Glutamatergic neuron (in vitro differentiated cells): ENCODE measurements at regions not wholly inside any gene's neighbourhood (a gene's known extent, or its start where the extent isn't known, plus 50 kb on each side); places are given as distances from the start of the nearest gene placed in this dataset. TPM values are rescaled to one million over a fixed set of nuclear protein-coding genes. Genes with fewer than 3 reads are reported as not detected.

Experiments used
- DNase-seq: peaks from one replicate; pipeline ENCODE4 v3.0.0; 2022
- H3K27ac Mint-ChIP-seq: one replicate; pipeline ENCODE4 v1.8.0; 2020; ENCODE audit warnings: mild to moderate bottlenecking, mixed read lengths, inconsistent platforms; ENCODE audit not compliant: unreplicated experiment
- H3K27me3 Mint-ChIP-seq: one replicate; pipeline ENCODE4 v1.8.0; 2020; ENCODE audit warnings: mild to moderate bottlenecking, moderate library complexity, mixed read lengths, inconsistent platforms; ENCODE audit not compliant: unreplicated experiment
- H3K36me3 Mint-ChIP-seq: one replicate; pipeline ENCODE4 v1.8.0; 2020; ENCODE audit warnings: mild to moderate bottlenecking, mixed read lengths, inconsistent platforms; ENCODE audit not compliant: unreplicated experiment
- H3K4me1 Mint-ChIP-seq: one replicate; pipeline ENCODE4 v1.8.0; 2020; ENCODE audit warnings: mild to moderate bottlenecking, low read depth, mixed read lengths, inconsistent platforms; ENCODE audit not compliant: unreplicated experiment
- H3K4me3 Mint-ChIP-seq: one replicate; pipeline ENCODE4 v1.8.0; 2020; ENCODE audit warnings: mild to moderate bottlenecking, mixed read lengths, inconsistent platforms; ENCODE audit not compliant: unreplicated experiment
- H3K9me3 Mint-ChIP-seq: one replicate; pipeline ENCODE4 v1.8.0; 2020; ENCODE audit warnings: mild to moderate bottlenecking, moderate library complexity, mixed read lengths, inconsistent platforms; ENCODE audit not compliant: unreplicated experiment
- microRNA-seq: library from miRNA; unstranded; fragments of <30 nt; microRNA quantifications from one replicate; pipeline ENCODE4, GENCODE V29; 2020; ENCODE audit not compliant: unreplicated experiment
- TF ChIP-seq, protein P1 (sequence below): fragments of 200-600 bp; sonication (generic); IDR thresholded peaks from one replicate; pipeline ENCODE4 v1.5.0; 2021; ENCODE audit not compliant: partially characterized antibody, unreplicated experiment

DNA sequence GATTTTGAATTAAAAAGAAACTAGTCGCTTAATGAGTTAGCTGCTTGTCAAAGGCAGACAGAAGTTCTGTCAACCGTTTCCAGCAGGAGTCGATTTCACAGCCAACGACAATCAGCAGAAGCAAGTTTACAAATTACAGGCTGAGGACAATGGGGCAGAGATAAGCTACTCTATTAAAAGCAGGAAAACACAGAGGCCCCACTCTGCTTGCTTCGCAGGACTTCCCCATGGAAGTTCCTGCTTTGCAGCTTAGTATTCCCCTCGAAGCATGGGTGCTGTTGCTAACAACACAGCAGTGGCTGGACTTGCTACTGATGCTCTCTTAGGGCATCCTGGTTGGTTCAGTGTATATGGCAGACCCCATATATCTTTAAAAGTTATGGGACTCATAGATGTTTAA is 50.8 kb upstream of the KLF6 start:
- no peak for DNase-seq
- no peak overlapping the region for H3K27ac Mint-ChIP-seq
- no peaks in the 10 kb centered on the region for H3K36me3 Mint-ChIP-seq
- H3K4me3 Mint-ChIP-seq: no peak overlapping the region
- H3K4me1 Mint-ChIP-seq: no peaks in the 10 kb centered on the region
- TF ChIP-seq, protein P1, sequence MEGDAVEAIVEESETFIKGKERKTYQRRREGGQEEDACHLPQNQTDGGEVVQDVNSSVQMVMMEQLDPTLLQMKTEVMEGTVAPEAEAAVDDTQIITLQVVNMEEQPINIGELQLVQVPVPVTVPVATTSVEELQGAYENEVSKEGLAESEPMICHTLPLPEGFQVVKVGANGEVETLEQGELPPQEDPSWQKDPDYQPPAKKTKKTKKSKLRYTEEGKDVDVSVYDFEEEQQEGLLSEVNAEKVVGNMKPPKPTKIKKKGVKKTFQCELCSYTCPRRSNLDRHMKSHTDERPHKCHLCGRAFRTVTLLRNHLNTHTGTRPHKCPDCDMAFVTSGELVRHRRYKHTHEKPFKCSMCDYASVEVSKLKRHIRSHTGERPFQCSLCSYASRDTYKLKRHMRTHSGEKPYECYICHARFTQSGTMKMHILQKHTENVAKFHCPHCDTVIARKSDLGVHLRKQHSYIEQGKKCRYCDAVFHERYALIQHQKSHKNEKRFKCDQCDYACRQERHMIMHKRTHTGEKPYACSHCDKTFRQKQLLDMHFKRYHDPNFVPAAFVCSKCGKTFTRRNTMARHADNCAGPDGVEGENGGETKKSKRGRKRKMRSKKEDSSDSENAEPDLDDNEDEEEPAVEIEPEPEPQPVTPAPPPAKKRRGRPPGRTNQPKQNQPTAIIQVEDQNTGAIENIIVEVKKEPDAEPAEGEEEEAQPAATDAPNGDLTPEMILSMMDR: no peak
- no peaks in the 10 kb centered on the region for H3K9me3 Mint-ChIP-seq
- peaks cover 1% of the 10 kb centered on the region for H3K27me3 Mint-ChIP-seq

DNA sequence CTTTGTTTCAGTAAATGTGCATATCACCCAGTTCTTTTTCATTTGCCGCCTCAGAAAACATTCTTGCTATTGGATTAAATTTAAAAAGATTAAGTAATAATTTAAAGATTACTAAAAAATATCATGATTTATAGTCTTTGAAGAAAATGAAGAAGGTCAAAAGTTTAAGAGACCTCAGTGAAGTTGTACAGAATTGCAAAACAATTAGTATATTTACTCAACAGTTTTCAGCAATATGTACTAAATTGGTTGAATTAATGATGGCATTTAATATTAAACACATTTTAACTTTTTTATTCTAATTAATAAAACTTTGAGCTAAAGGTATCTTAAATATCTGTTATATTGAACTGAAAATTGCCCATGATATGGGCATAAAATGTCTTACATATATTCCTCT is 49.9 kb upstream of the KLF6 start:
- Mint-ChIP-seq H3K4me1 (no peaks in the 10 kb centered on the region), H3K27ac (no peak overlapping the region), H3K36me3 (no peaks in the 10 kb centered on the region), H3K27me3 (peaks cover 1% of the 10 kb centered on the region), H3K9me3 (no peaks in the 10 kb centered on the region), H3K4me3 (no peak overlapping the region)
- TF ChIP-seq, protein P1: no peak
- no peak for DNase-seq

Small RNA genes in the stretch of these regions (microRNA-seq; reads per million reads assigned to microRNA genes)
- not detected for gene MIR6078
